ENCODE measurements at regions not wholly inside any gene's neighbourhood (a gene's known extent, or its start where the extent isn't known, plus 50 kb on each side); places are given as distances from the start of the nearest gene placed in this dataset.

DNA sequence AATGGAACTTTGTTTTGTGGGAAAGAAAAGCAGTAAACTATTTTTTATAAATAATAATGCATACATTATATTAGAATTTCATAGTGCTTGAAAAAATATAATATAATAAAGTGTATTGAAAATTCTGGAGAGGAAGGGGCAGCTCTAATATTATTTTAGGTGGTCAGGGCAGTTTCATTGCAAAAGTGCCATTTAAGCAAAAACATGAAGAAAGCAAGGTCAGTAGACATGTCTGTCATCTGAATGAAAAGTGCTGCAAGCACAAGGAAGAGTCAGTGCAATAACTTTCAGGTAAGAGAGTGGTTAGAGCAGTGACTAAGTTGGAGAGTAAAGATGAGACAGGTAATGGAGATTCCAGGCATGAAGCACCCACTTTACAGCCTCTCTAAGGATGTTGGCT is 435.6 kb upstream of the REG3G start:
- intact Hi-C loops (cut with DNase I) = no loop called here
- DNase-seq = no peak

- intact Hi-C loops (cut with DNase I) = no loop called here
- no peak for DNase-seq
Observed at GRCh38 chr2:78592491-78592890, 433.0 kb upstream of the REG3G start.

DNA sequence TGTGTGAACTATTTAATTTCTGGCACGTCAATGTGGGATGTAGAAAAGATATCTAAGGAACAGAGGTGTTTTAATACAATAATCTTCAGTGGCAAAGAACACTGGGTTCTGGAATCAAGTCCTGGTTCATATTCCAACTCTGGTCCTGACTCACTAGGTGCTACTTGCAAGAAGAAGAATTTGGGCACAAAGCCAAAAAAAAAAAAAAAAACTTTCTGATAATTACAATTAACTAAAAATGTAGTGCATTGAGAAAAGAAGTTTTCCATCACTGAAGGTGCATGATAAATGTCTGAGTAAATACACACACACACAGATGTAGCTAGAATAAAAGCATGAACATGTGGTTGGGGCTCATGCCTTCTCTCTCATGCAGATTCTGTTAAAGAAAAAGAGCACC is 424.4 kb upstream of the REG3G start:
- DNase-seq = no peak
- intact Hi-C loops (cut with DNase I) = no loop called here

GRCh38 chr2:78602862-78603261 is 422.6 kb upstream of the REG3G start:
- no peak for DNase-seq
- intact Hi-C loops (cut with DNase I) = no loop called here

DNA sequence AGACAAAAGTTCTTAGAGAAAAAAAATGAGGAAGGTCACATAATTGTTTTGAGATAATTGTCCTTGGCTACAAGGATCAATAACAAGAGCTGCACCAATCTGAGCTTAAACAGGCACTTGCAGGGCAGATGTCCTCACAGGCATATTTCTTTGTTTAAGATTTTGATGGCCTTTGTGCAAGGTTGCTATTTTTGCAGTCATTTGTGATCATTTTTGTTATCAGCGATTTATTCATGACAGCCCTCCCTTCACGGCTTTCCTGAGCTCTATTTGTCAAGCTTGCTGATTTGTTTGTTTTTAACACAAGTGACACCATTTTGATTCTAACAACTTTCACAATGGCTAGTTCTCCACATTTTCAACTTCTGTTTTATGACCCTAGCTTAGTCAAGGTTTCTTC is 418.6 kb upstream of the REG3G start:
- intact Hi-C loops (cut with DNase I) = no loop called here

DNA sequence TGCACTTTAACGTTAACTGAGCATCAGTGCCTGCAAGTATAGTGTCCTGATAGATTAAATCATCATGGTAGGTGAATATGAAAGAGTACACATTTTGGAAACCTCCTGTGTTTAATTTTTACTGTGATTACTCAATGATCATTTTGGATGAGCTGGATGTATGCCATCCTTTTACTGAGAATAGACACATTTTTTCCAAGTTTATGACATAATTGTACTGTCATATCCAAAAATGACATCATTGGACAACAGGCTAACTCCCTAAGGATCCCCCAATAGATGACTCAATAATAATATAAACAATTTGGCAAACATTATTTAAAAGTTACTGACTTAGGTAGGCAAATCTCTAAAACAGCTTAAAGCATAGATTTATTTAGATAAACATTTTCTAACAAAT is 410.8 kb upstream of the REG3G start:
- DNase-seq = no peak
- intact Hi-C loops (cut with DNase I) = no loop called here

More for the DNA sequence above, 418.6 kb upstream of the REG3G start:
- no peak for DNase-seq

DNA sequence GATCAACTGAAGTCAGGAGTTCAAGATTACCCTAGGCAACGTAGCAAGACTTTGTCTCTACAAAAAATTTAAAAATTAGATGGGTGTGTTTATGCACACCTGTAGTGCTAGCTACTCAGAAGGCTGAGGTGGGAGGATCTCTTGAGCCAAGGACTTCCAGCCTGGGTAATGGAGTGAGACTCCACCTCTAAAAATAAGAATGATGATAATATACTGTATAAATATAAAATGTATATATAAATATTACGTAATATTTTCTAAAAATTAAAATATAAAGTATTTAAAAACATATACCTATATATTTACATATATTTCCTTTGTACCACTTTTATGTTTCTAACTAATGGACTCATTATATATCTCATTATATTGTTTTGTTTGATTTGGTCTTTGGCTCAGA is 409.5 kb upstream of the REG3G start:
- intact Hi-C loops (cut with DNase I) = no loop called here
- DNase-seq = no peak

DNA sequence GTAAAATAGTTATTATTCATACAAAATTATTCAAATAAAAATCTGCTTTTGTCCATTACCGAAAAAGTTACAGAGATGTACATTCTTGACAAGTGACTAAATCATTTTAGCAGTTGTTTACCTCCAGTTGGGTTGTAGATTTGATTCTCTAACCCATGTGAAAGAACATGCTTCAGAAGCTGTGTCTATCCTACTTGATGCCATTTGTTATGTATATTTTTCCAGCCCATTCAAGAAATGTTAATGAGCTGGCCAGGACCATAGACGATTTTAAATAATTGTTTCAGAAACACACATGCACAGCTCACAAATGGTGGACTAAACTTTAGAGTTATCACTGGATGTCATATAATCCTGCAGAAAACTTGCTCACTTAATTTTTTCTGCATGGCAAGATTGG is 391.1 kb upstream of the REG3G start:
- no peak for DNase-seq
- intact Hi-C loops (cut with DNase I) = no loop called here

- no peak for DNase-seq
- intact Hi-C loops (cut with DNase I) = no loop called here
Observed at GRCh38 chr2:78644854-78645253, 380.6 kb upstream of the REG3G start.

DNA sequence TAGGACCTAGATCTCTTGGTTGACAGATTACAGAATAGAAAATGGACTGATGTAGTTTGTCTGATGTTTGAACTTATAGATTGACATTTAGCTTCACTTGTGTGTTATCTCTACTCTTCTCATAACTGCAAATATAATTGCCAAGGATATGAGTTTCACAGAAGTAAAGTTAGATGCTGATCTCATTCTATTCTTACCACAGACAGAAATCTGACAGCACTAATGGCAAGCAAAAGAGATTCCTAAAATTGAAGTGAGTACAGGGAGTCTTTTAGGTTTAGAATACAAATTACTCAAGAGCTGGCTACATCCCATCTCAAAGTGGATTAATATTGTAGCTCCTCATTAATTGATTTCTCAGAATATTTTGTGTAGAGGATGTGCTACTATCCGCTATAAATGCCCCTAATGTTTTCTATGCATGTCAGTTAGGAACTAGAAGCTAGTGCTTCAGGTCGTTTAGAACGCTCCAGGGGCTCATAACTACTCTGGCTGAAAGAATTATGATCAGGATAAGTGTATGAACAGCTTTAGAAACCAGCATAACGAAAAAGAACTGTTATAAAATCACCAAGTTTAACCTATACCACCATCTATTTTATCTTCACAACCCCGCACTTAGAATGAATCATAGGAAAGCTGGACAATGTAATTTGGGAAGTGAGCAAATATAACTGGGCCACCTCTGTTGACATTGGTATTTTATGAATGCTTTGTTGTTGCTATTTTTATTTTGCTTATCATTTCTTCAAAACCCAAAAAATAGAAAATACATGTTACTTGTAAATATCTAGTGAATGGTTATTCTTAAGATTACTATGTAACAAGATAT is 378.8 kb upstream of the REG3G start:
- DNase-seq = no peak
- intact Hi-C loops (cut with DNase I) = no loop called here

DNA sequence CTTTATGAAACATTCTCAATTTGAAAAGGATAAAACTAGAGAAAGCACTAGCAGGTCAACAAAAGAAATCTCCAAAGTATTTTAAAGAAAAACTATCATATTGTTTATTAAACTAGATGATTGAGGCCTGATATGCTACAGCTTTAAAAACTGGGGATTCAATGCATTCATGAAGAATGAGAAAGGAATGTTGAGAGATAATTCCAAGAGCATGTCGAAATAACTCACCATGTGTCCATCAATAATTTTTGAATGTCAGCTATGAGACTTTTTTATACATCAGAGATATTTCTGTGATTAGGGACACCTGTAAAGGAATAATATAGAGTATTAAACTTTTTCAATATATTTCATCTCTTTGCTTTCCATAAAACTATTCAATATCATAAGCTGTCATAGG is 376.9 kb upstream of the REG3G start:
- DNase-seq = no peak
- intact Hi-C loops (cut with DNase I) = no loop called here

GRCh38 chr2:78654941-78655340 is 370.6 kb upstream of the REG3G start:
- no peak for DNase-seq
- intact Hi-C loops (cut with DNase I) = no loop called here

DNA sequence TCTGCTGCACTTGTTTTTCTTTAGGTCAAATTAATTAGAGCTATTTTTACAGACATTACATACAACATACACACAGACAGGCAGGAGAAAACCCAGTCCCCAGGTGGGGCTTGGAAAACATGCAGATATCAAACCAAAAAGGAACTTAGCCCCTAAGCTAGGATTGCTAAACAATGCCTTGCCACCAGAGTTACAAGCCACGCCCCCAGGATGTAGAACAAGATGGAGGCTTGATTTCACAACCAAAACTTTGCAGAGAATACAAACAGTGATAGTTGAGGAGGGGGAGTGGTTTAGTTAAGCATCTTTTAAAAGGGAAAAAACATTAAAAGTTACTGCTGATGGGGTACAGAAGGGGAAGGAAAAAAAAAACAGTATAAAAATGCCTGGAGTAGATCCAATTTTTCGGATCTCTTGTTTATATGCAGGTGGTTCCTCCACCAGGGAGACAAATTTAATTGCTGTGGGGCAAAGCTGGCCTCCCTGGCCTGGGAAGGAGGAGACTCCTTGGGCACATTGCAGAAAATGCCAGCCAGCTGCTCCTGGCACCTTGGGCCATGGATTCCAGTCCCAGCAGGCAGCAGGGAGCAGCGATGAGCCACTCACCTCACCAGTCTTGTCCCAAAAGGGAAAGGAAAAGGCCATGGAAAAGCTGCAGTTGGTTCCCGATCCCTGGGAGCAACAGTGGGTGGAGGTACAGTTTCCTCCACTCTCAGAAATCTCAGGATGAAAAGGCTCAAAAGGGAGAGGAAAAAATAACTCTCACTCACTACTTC is 348.4 kb upstream of the REG3G start:
- intact Hi-C loops (cut with DNase I) = no loop called here
- DNase-seq = no peak

DNA sequence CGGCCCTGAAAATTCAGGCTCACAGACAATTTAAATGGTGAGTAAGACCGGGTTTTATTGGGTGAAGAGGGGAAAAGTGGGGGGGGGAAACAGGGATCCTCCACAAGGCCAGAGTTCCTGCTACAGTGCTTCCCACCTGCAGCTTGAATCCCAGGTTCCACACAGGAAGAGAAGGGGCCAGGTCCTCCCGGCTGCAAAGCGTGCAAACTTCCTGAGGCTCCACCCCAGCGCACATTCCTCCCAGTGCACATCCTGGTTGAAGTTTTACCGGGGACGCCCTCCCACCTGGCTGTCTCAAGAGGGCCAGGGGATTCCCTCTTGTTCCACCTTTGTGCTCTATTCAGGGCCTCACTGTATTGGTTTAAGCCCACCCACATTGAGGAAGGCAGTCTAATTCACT is 347.7 kb upstream of the REG3G start:
- DNase-seq = no peak
- intact Hi-C loops (cut with DNase I) = no loop called here

DNA sequence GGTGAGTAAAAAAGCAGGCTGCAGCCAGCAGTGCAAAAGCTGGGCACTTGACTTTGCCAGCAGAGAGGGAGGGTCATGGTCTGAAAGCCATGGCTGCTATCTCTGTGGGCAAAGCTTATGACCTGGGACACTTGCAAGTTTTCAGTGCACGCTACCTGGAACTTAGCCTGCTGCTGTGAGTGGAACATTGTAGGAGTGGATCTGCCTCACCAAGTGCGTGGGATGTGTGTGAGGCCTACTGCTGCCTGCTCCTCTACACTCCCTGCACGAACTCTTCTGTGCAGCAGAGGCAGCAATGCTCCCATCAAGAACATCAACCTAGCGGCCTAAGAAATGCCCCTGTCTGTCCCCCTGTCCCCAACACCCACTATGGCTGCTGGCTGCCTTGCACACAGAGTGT is 344.1 kb upstream of the REG3G start:
- intact Hi-C loops (cut with DNase I) = no loop called here
- peak in 39 of 42 donors; percentile 11 to 92 (median 53) for DNase-seq

GRCh38 chr2:78682781-78683180 is 342.7 kb upstream of the REG3G start:
- intact Hi-C loops (cut with DNase I) = no loop called here
- peak in 2 of 42 donors; percentile 7 to 18 for DNase-seq

GRCh38 chr2:78686625-78687153 is 338.8 kb upstream of the REG3G start:
- intact Hi-C loops (cut with DNase I) = no loop called here
- DNase-seq = no peak

DNA sequence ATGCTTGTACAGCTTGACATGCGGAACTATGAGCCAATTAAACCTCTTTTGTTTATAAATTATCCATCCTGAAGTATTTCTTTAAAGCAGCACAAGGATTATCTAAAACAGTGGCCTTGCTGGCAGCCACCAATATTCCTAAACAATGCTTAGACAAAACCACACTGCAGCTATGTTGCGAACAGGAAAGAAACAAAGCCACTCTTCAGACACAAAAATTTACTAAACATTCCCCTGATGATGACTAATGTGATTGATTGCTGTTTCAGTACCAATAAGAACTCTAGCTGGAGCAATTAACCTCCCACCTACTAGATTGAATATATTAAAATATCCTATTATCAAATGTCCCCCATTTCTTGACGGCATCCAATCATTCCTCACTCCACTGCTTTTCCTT is 325.8 kb upstream of the REG3G start:
- intact Hi-C loops (cut with DNase I) = no loop called here
- no peak for DNase-seq

DNA sequence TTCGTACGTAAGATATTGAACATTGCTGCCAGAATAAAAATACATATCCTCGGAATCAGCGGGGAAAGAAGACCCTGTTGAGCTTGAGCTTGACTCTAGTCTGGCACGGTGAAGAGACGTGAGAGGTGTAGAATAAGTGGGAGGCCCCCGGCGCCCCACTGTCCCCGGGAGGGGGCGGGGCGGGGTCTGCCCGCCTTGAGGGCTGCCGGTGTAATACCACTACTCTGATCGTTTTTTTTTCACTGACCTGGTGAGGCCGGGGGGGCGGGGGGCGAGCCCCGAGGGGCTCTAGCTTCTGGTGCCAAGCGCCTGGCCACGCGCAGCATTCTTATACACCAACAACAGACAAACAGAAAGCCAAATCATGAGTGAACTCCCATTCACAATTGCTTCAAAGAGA is 324.0 kb upstream of the REG3G start:
- intact Hi-C loops (cut with DNase I) = no loop called here
- no peak for DNase-seq

GRCh38 chr2:78707776-78708386 is 317.6 kb upstream of the REG3G start:
- no peak for DNase-seq
- intact Hi-C loops (cut with DNase I) = no loop called here

All from head of caudate nucleus (tissue), 42 donors.